Stimulated activated naive B cell treated with anti-CD40 and anti-IgM and Interleukin-4, amounts not matched to agents 10 μg/mL and 1 μg/mL and 100 μg/mL, for 72 hours (primary cell): ENCODE measurements at regions not wholly inside any gene's neighbourhood (a gene's known extent, or its start where the extent isn't known, plus 50 kb on each side); places are given as distances from the start of the nearest gene placed in this dataset.

Experiments
- ATAC-seq, 2 donors: fragments of 150-1000 bp; cut with Tn5 transposase; replicated peaks; 2 replicates each; pipeline ENCODE4 v1.10.0; 2021; ENCODE audit warnings: moderate library complexity in 1 of 2
- DNase-seq: peaks from one replicate; pipeline ENCODE4 v3.0.0; 2021
- H3K27ac Mint-ChIP-seq: one replicate; pipeline ENCODE4 v1.8.0; 2022; ENCODE audit warnings: mild to moderate bottlenecking, mixed read lengths
- H3K27me3 Mint-ChIP-seq, 2 donors: one replicate each; pipeline ENCODE4 v1.8.0; 2022; ENCODE audit warnings: mixed read lengths in 2 of 2
- H3K36me3 Mint-ChIP-seq, 2 donors: one replicate each; pipeline ENCODE4 v1.8.0; 2022; ENCODE audit warnings: mixed read lengths in 2 of 2, mild to moderate bottlenecking in 1 of 2
- H3K4me1 Mint-ChIP-seq, 2 donors: one replicate each; pipeline ENCODE4 v1.8.0; 2022; ENCODE audit warnings: mixed read lengths in 2 of 2, mild to moderate bottlenecking in 1 of 2
- H3K4me3 Mint-ChIP-seq, 2 donors: one replicate each; pipeline ENCODE4 v1.8.0; 2022; ENCODE audit warnings: mild to moderate bottlenecking in 2 of 2, mixed read lengths in 2 of 2, moderate library complexity in 1 of 2
- H3K9me3 Mint-ChIP-seq, 2 donors: one replicate each; pipeline ENCODE4 v1.8.0; 2022; ENCODE audit warnings: mixed read lengths in 2 of 2, mild to moderate bottlenecking in 1 of 2

DNA sequence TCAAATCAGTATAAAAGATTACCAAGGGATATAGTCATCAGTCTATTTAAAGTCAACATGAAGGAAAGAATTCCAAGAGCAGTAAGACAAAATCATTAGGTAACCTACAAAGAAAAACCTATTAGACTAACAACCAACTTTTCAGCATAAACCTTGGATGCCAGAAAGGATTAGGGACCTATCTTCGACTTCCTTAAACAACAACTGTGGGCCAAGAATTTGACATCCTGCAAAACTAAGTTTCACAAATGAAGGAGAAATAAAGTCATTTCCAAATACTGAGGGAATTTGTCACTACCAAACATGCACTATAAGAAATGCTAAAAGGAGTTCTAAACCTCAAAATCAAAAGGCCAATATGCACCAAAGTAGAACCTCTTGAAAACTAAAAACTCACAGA is 147.9 kb upstream of the TFPI start:
- peaks cover 2 to 4% of the 10 kb centered on the region in 2 donors for H3K9me3 Mint-ChIP-seq
- no peak overlapping the region for H3K27ac Mint-ChIP-seq
- ATAC-seq: no peak
- H3K27me3 Mint-ChIP-seq: no peaks in the 10 kb centered on the region
- no peaks in the 10 kb centered on the region for H3K36me3 Mint-ChIP-seq
- no peaks in the 10 kb centered on the region for H3K4me1 Mint-ChIP-seq
- DNase-seq: no peak
- H3K4me3 Mint-ChIP-seq: no peak overlapping the region

DNA sequence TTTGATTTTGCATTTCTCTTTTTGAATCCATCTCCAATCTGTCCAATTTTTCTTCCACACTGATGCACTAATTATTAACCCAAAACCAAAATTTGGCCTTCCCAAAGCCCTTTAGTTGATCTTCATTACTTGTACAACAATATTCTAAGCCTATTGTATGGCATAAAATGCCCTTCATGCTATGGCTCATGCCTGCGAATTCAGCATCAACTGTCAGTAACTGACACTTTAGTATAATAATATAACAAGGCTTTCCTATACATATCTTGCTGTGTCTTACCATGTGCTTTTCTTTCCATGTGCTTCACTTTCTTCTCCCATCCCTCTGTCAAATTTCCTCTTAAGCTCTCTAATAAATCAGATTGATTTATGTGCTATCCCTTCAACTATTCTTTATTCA is 154.0 kb upstream of the TFPI start:
- H3K9me3 Mint-ChIP-seq: peaks cover 0 to 4% of the 10 kb centered on the region in 2 donors
- DNase-seq: no peak
- no peak overlapping the region for H3K27ac Mint-ChIP-seq
- no peak for ATAC-seq
- H3K36me3 Mint-ChIP-seq: no peaks in the 10 kb centered on the region
- no peaks in the 10 kb centered on the region for H3K27me3 Mint-ChIP-seq
- no peak overlapping the region for H3K4me3 Mint-ChIP-seq
- no peaks in the 10 kb centered on the region for H3K4me1 Mint-ChIP-seq

DNA sequence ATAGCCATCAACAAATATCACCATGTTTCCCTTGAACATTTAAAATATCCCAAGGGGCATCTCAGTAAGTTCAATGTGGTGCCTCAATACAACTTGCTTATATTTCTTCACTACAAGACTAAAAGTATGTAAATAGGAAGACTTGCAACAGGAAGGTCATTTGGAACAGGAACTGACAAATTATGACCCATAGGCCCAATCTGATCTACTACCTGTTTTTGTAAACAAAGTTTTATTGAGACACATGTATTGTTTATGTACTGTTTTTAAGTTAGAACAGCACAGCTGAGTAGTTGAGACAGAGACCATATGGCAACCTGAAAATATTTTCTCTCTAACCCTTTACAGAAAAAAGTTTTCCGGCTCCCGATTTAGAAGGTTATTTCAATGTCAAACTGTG is 154.8 kb upstream of the TFPI start:
- no peak overlapping the region for H3K4me3 Mint-ChIP-seq
- ATAC-seq: no peak
- H3K36me3 Mint-ChIP-seq: no peaks in the 10 kb centered on the region
- no peak overlapping the region for H3K27ac Mint-ChIP-seq
- no peaks in the 10 kb centered on the region for H3K4me1 Mint-ChIP-seq
- peaks cover 0 to 7% of the 10 kb centered on the region in 2 donors for H3K9me3 Mint-ChIP-seq
- DNase-seq: no peak
- H3K27me3 Mint-ChIP-seq: no peaks in the 10 kb centered on the region

DNA sequence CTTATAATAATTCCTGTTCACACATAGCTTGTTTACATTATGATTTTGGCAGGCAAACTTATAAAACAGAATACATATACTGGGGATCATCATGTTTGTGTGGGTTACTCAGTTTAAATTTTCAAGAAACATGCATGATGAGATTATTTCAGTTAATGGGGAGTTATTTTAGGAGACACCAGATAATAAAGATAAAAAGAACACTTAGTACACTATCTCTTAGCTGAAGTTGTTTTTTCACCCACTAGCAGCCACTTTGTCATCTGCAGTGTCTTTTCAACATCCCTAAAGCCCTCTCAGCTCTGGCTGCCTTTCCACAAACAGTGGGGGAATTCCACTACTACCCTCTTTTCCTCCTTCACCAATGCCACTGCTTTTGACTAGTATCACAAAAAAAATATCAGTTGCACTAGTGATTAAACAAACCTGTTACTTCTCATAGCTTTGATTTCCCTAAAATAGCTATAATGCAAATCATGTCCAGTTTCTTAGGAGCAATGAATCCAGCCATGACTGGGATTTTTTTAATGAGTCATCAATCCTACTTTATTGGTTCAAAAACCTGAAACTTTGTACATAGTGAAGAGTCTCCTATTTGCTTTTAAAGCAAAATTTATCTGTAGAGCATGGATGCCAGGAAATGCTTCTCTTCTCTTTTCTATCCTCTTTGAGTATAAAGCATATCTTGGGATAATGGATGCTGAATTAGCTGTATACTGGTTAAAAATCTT is 156.7 kb upstream of the TFPI start:
- Mint-ChIP-seq H3K4me1 (no peaks in the 10 kb centered on the region), H3K27ac (no peak overlapping the region), H3K9me3 (peaks cover 0 to 4% of the 10 kb centered on the region in 2 donors), H3K36me3 (no peaks in the 10 kb centered on the region), H3K4me3 (no peak overlapping the region), H3K27me3 (no peaks in the 10 kb centered on the region)
- DNase-seq: no peak
- ATAC-seq: no peak

DNA sequence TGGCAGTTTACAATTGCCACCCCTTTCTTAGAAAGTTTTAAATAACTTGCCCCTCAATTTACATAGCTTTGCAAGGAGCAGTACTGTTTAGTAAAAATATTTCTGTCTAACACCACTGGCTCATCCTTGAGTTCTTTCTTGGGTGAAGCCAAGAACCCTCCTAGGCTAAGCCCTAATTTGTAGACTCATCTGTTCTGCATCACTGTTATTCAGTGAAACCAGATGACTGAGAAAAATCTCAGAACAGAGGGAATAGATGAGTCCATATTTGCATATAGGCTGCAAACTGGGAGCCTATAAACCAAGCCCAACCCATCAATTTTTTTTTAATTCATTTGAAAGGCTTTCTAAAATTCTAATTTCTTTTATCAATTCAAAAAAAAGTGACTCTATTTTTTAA is 161.4 kb upstream of the TFPI start:
- ATAC-seq (no peak), DNase-seq (no peak)
- Mint-ChIP-seq H3K36me3 (no peaks in the 10 kb centered on the region), H3K27me3 (no peaks in the 10 kb centered on the region), H3K4me3 (no peak overlapping the region), H3K9me3 (peaks cover 3 to 9% of the 10 kb centered on the region in 2 donors), H3K27ac (no peak overlapping the region), H3K4me1 (no peaks in the 10 kb centered on the region)

DNA sequence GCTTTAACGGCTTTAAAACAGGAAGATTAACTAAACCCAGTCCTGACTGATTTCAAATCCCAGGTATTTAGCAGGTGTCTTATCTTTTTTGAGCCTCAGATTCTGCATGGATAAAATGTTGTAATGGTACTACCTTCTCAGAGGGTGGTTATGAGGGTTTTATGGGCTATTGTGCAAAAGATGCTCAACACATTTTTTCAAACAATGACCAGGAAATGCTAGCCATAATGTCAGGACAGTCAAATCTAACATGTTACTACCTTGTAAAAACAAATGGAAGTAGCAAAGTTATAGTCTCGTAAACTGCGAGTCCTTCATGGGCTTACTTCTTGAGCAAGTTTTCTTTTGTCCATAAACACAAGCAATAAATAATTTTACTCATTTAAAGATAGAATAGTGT is 162.1 kb upstream of the TFPI start:
- ATAC-seq (no peak), DNase-seq (no peak)
- Mint-ChIP-seq H3K27me3 (no peaks in the 10 kb centered on the region), H3K36me3 (no peaks in the 10 kb centered on the region), H3K27ac (no peak overlapping the region), H3K4me1 (no peaks in the 10 kb centered on the region), H3K4me3 (no peak overlapping the region), H3K9me3 (peaks cover 3 to 9% of the 10 kb centered on the region in 2 donors)

DNA sequence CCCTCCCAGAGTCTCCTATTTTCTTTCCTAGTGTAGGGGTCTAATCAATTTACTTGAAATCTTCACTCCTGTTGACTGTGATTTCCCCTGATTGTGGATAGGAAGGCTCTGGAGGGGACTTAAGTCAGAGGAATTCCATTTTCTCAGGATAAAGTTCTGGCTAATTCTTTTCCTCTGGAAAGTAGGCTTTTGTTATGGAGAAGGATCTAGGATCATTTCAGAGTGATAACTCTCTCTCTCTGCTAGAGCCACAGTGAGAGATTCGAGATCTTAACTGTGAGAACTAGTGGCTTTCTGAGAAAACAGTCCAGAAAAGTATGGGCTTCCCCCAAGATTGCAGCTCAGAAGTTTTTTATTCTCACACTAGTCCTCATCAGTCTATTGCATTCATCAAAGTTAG is 163.9 kb upstream of the TFPI start:
- Mint-ChIP-seq H3K9me3 (peaks cover 7 to 9% of the 10 kb centered on the region in 2 donors), H3K4me1 (no peaks in the 10 kb centered on the region), H3K27ac (no peak overlapping the region), H3K36me3 (no peaks in the 10 kb centered on the region), H3K4me3 (no peak overlapping the region), H3K27me3 (no peaks in the 10 kb centered on the region)
- ATAC-seq (no peak), DNase-seq (no peak)

DNA sequence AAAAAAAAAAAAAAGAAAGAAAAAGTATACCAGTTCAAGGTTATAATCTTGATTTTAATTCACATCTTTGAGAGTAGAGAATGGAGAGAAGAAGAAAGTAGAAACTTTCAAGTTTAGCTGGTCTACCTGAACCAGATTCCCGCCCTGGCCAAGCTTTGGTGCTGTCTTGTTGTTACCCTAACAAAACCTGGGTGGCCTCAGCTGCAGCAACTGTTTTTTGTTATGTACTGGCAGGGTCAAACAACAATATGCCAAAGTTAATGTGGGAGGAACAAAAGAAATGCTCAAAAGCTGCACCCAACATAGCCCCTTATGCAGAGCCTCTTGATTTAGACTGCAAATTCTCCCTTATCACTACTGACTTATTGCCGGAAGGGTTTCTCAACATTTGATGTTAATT is 165.3 kb upstream of the TFPI start:
- ATAC-seq (no peak), DNase-seq (no peak)
- H3K4me3 Mint-ChIP-seq: no peak overlapping the region
- H3K4me1 Mint-ChIP-seq: no peaks in the 10 kb centered on the region
- no peak overlapping the region for H3K27ac Mint-ChIP-seq
- no peaks in the 10 kb centered on the region for H3K27me3 Mint-ChIP-seq
- H3K9me3 Mint-ChIP-seq: peaks cover 6 to 7% of the 10 kb centered on the region in 2 donors
- H3K36me3 Mint-ChIP-seq: no peaks in the 10 kb centered on the region

DNA sequence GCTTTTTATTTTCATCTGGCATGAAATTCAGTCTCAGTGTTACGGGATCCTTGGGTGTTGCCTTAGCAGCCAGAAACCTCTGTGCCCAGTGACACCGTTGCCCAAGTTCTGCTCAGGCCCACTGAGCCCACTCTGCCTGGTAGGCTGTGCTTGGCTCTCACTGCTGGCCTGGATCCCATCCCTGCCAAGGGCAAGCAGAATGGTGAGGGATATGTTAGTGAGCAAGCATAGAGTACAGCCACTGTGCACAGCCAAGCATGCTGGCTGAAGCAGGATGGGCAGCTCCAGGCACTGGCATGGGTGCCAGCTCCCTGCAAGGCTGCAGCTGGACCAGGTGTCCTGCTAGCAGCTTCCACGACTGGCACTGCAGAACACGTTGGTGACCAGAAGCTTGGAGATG is 194.7 kb upstream of the TFPI start:
- peaks cover 9% of the 10 kb centered on the region in 2 donors for H3K9me3 Mint-ChIP-seq
- H3K4me1 Mint-ChIP-seq: no peaks in the 10 kb centered on the region
- H3K36me3 Mint-ChIP-seq: no peaks in the 10 kb centered on the region
- DNase-seq (no peak), ATAC-seq (no peak)
- H3K27me3 Mint-ChIP-seq: no peaks in the 10 kb centered on the region
- H3K4me3 Mint-ChIP-seq: no peak overlapping the region
- no peak overlapping the region for H3K27ac Mint-ChIP-seq

DNA sequence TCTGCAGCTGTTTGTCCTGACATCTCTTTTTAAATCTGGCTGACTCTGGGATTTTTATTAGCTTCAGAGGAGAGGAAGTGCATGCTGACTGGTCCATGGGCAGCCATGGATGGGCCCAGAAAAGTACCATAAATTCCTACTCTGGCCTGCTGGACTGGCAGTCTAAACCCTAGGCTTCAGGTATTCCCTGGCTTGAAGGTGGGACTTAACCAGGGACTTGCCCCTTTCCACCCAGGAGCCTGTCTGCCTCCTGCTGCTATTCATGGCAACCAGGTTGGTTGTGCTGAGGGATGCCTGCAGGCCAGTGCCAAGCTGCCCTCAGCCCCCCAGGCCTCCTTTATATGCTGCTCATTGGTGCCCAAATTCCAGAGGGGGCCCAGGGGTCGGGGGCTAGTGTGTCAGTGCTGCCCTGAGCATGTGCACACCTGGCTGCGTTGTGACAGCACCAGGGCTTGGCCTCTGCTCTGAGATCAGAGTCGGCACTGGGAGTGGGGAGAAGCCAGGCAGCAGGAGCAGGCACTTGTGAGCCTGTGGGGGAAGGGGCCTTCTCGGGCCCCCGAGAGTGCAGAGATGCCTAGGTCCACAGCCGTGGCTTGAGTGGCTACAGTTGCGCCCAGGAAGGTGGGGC is 195.7 kb upstream of the TFPI start:
- Mint-ChIP-seq H3K27me3 (no peaks in the 10 kb centered on the region), H3K4me1 (no peaks in the 10 kb centered on the region), H3K36me3 (no peaks in the 10 kb centered on the region), H3K4me3 (no peak overlapping the region), H3K27ac (no peak overlapping the region), H3K9me3 (peaks cover 9% of the 10 kb centered on the region in 2 donors)
- ATAC-seq: peak in 1 of 2 donors; percentile 28
- no peak for DNase-seq

DNA sequence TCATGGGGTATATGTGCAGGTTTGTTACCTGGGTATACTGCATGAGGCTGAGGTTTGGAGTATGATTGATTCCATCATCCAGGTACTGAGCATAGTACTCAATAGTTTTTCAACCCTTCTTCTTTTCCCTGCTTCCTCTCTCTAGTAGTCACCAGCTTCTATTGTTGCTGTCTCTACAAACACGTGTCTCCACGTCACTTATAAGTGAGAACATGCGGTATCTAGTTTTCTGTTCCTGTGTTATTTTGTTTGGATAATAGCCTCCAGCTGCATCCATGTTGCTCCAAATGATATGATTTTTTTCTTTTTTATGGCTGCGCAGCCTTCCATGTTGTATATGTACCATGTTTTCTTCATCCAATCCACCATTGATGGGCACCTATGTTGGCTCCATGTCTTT is 214.8 kb upstream of the TFPI start:
- ATAC-seq: no peak
- H3K4me3 Mint-ChIP-seq: no peak overlapping the region
- H3K27me3 Mint-ChIP-seq: no peaks in the 10 kb centered on the region
- H3K27ac Mint-ChIP-seq: no peak overlapping the region
- H3K36me3 Mint-ChIP-seq: no peaks in the 10 kb centered on the region
- no peak for DNase-seq
- no peaks in the 10 kb centered on the region for H3K4me1 Mint-ChIP-seq
- H3K9me3 Mint-ChIP-seq: peaks cover 0 to 2% of the 10 kb centered on the region in 2 donors

DNA sequence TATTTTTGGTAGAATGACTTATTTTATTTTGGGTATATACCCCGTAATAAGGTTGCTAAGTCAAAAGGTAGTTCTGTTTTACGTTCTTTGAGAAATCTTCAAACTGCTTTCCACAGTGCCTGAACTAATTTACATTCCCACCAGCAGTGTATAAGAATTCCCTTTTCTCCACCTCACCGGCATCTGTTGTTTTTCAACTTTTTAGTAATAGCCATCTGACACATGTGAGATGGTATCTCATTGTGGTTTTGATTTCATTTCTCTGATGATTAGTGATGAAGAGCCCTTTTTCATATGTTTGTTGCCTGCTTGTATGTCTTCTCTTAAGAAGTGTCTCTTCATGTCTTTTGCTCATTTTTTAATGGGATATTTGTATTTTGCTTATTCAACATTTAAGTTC is 215.2 kb upstream of the TFPI start:
- Mint-ChIP-seq H3K4me1 (no peaks in the 10 kb centered on the region), H3K27me3 (no peaks in the 10 kb centered on the region), H3K9me3 (peaks cover 0 to 2% of the 10 kb centered on the region in 2 donors), H3K4me3 (no peak overlapping the region), H3K36me3 (no peaks in the 10 kb centered on the region), H3K27ac (no peak overlapping the region)
- ATAC-seq: no peak
- DNase-seq: no peak

DNA sequence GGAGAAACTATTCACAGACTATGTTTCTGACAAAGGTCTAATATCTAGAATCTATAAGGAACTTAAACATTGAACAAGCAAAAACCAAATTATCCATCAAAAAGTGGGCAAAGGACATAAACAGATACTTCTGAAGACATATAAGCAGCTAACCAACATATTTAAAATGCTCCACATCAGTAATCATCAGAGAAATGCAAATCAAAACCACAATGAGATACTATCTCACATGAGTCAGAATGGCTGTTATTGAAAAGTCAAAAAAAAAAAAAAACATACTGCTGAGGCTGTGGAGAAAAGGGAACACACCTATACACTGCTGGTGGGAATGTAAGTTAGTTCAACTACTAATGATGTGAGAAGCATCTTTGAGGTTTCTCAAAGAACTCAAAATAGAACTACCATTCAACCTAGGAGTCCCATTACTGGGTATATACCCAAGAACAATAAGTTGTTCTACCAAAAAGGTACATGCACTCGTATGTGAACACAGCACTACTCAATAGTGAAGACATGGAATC is 220.4 kb upstream of the TFPI start:
- H3K9me3 Mint-ChIP-seq: peaks cover 0 to 2% of the 10 kb centered on the region in 2 donors
- H3K36me3 Mint-ChIP-seq: no peaks in the 10 kb centered on the region
- DNase-seq (no peak), ATAC-seq (no peak)
- no peak overlapping the region for H3K27ac Mint-ChIP-seq
- H3K4me1 Mint-ChIP-seq: no peaks in the 10 kb centered on the region
- no peak overlapping the region for H3K4me3 Mint-ChIP-seq
- no peaks in the 10 kb centered on the region for H3K27me3 Mint-ChIP-seq

DNA sequence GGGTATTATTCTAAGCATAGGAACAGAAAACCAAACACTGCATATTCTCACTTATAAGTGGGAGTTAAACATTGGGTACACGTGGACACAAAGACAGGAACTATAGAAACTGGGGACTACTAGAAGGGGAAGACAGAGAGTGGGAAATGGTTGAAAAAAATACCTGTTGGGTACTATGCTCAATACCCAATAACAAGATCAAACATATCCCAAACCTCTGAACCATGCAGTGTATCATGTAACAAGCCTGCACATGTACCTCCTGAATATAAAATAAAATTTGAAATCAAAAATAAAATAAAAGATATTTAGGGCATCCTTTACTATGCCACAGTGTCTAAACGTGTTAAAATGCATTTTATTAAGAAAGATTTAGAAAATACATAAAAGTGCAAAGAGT is 221.0 kb upstream of the TFPI start:
- Mint-ChIP-seq H3K4me3 (no peak overlapping the region), H3K36me3 (no peaks in the 10 kb centered on the region), H3K9me3 (peaks cover 0 to 2% of the 10 kb centered on the region in 2 donors), H3K4me1 (no peaks in the 10 kb centered on the region), H3K27ac (no peak overlapping the region), H3K27me3 (no peaks in the 10 kb centered on the region)
- DNase-seq (no peak), ATAC-seq (no peak)

DNA sequence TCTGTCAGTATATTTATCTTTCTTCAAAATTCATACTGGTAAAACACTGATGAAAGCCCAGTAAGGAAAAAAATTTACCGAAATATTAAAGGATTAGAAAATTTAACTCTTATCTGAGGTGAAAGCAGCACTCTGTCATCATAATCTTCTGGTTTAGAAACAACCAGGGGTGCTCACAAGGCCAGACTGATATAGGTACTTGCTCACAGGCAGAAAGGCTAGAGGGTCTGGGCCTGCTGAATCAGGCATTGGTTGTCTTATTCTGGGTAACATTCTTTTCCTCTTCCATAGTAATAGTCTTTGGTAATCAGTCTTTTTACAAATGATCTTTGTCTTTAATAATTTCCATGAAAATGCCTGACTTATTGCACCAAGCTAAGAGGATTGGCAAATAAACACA is 221.4 kb upstream of the TFPI start:
- peaks cover 0 to 2% of the 10 kb centered on the region in 2 donors for H3K9me3 Mint-ChIP-seq
- no peak overlapping the region for H3K27ac Mint-ChIP-seq
- H3K27me3 Mint-ChIP-seq: no peaks in the 10 kb centered on the region
- no peak overlapping the region for H3K4me3 Mint-ChIP-seq
- no peaks in the 10 kb centered on the region for H3K4me1 Mint-ChIP-seq
- H3K36me3 Mint-ChIP-seq: no peaks in the 10 kb centered on the region
- DNase-seq: no peak
- no peak for ATAC-seq
